Esophagus muscularis mucosa (tissue), 4 donors: ENCODE measurements at regions not wholly inside any gene's neighbourhood (a gene's known extent, or its start where the extent isn't known, plus 50 kb on each side); places are given as distances from the start of the nearest gene placed in this dataset.

Experiments
- EP300 ChIP-seq: sonication (generic); formaldehyde crosslinking; IDR thresholded peaks from one replicate; pipeline ENCODE4 v1.6.1; 2017; ENCODE audit warnings: antibody characterized with exemption
- POLR2A ChIP-seq: fragments of 450-650 bp; IDR thresholded peaks from one replicate; pipeline ENCODE4 v1.6.1; 2017; ENCODE audit warnings: antibody characterized with exemption, moderate library complexity, mild to moderate bottlenecking, low read depth
- POLR2AphosphoS5 ChIP-seq, 2 donors: sonication (generic); formaldehyde crosslinking; IDR thresholded peaks; one replicate each; pipeline ENCODE4 v1.6.1; 2017; ENCODE audit warnings: antibody characterized with exemption in 2 of 2
- TF ChIP-seq, protein P1 (sequence below), 3 experiments: fragments of 200-600 bp in 2 of 3; fragments of 450-650 bp in 1 of 3; sonication (generic) in 2 of 3; IDR thresholded peaks; one replicate each; pipeline ENCODE4 v1.5.1; 2017 to 2019; ENCODE audit warnings: antibody characterized with exemption in 3 of 3, mild to moderate bottlenecking in 2 of 3, moderate library complexity in 1 of 3

GRCh38 chr10:30189238-30189580 lies 129.8 kb upstream of the JCAD start:
- TF ChIP-seq, protein P1, sequence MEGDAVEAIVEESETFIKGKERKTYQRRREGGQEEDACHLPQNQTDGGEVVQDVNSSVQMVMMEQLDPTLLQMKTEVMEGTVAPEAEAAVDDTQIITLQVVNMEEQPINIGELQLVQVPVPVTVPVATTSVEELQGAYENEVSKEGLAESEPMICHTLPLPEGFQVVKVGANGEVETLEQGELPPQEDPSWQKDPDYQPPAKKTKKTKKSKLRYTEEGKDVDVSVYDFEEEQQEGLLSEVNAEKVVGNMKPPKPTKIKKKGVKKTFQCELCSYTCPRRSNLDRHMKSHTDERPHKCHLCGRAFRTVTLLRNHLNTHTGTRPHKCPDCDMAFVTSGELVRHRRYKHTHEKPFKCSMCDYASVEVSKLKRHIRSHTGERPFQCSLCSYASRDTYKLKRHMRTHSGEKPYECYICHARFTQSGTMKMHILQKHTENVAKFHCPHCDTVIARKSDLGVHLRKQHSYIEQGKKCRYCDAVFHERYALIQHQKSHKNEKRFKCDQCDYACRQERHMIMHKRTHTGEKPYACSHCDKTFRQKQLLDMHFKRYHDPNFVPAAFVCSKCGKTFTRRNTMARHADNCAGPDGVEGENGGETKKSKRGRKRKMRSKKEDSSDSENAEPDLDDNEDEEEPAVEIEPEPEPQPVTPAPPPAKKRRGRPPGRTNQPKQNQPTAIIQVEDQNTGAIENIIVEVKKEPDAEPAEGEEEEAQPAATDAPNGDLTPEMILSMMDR (IDR thresholded peaks at IDR 0.05) = no peak
- no peak for TF ChIP-seq POLR2AphosphoS5 (IDR thresholded peaks at IDR 0.05)
- TF ChIP-seq POLR2A = no peak
- no peak for TF ChIP-seq EP300
